Hematopoietic multipotent progenitor cell treated with erythropoietin and hydrocortisone succinate and interleukin-3 and kit ligand, for 8 days (in vitro differentiated cells): ENCODE measurements at regions not wholly inside any gene's neighbourhood (a gene's known extent, or its start where the extent isn't known, plus 50 kb on each side); places are given as distances from the start of the nearest gene placed in this dataset.
"Not testable (repeated sequence)": the region's sequence is repeated elsewhere in the genome, so short reads cannot be mapped to it uniquely, and the experiment has no call there.

Experiments used
- DNase-seq: peaks from one replicate; pipeline ENCODE4 v3.0.0-alpha.2; 2015

DNA sequence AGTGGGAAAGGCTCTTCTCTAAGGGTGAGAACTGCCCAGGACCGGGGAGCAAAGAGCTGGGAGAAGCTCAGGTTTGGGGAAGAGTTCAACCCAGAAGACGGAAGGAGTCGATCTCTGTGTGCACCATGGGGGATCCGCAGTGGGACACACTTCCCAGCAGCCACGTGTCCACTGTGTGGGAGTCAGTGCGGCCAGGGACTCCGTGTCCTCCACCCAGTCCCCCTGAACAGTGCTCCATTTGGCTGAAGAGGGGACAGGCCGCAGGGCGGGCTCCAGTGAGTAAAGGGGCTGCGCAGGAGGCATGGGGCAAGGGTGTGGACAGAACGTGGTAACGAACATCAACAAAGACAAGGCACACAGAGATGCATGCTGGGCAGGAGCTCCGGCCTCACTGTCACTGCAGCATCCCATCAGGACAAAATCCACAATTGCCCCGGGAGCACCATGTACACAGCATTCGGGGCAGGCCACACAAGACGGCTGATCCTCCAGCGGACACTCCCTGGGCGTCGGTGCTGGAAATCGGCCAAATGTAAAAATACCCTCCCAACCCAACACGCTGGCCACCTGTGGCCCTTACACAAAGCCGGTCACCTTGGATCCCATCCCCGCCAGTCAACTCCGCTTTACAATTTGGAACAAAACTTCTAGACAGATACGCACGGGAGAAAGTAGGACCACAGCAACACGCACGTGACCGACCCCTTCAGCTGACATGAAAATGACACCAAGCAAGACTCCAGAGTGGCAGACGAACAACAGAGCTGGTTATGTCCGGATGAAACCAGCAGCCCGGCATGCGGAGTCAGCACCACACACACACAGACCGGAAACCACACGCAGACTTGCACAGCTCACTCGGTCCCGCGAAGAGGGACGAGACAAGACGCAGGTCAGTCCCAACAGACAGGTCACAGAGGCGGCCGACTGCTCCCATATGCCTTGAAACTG lies 366.8 kb downstream of the SHANK2 start:
- DNase-seq: no peak

GRCh38 chr11:70886256-70886655 lies 366.1 kb downstream of the SHANK2 start:
- DNase-seq: no peak

DNA sequence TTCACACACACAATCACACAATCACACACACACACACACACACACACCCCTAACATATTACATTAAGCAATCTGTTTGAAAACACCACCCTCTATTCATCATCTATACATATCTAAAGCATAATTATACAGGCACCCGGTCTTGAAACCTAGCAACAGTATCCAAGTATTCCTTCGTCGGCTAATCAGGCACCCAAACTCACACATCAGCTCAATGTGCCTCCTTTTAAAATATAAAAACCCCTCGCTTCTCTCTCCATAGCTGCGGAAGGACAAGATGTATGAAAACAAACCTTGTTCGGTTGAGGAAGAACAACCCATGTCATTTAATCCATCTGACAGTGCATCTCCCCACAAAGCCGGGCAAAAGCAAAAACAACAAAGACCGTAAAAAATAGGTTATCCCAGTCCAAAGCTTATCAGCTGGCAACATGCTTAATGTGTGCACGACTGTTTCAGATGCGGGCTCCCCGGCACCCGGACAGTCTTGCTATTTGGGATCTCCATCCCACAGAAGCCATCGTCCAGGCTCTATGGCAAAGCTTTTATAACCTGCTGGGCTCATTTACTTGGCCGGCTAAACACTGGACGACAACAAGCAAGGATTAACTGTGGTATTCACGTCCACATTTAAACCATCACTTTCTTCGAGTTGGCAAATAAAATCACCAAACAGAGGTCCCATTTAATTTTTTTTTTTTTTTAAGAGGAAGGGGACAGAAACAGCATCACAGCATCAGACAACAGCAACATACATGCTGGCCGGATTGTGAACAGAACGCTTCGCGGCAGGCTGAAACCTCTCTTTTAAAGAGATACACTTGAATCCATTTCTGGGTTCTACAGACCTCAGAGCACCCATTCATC lies 365.5 kb downstream of the SHANK2 start:
- no peak for DNase-seq

- no peak for DNase-seq
These were observed 364.9 kb downstream of the SHANK2 start for GRCh38 chr11:70887542-70887827.

DNA sequence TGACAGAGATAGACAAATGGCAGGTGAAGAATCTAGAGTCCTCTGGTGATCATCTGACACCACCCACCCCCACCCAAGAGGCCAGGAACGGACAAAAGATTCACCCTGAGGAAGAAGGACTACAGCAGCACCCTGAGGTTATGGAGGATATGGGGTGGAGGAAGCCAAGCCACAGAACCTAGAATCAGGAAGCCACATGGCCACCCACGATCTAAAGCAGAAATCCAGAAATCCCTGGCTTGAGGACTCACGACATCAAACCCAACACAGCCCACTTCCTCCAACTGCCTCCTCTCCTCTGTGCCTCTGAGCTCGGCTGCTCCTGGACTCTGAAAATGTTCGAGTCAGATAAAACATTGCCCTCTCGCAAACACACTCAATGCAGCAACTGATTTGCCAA lies 364.3 kb downstream of the SHANK2 start:
- no peak for DNase-seq

DNA sequence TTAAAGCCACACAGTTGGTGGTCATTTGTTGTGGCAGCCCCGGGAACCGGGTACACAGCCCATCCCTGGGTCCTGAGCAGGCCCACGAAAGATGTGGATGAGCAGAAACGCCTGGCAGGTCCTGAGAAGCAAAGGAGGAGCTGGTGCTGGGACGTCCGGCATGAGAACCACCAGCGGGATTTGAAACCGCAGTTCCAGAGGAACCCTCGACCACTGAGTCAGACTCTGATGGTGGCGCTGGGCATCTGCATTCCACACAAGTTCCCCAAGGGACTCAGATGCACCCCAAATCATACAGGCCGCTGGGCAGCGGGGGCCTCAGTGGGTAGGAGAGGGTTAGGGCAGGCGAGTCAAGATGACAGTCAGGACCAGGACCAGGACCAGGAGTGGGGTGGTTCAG lies 363.0 kb downstream of the SHANK2 start:
- DNase-seq: no peak

- no peak for DNase-seq
These were observed 360.5 kb downstream of the SHANK2 start for GRCh38 chr11:70891844-70892380.

- no peak for DNase-seq
These were observed 359.5 kb downstream of the SHANK2 start for GRCh38 chr11:70892889-70893288.

DNA sequence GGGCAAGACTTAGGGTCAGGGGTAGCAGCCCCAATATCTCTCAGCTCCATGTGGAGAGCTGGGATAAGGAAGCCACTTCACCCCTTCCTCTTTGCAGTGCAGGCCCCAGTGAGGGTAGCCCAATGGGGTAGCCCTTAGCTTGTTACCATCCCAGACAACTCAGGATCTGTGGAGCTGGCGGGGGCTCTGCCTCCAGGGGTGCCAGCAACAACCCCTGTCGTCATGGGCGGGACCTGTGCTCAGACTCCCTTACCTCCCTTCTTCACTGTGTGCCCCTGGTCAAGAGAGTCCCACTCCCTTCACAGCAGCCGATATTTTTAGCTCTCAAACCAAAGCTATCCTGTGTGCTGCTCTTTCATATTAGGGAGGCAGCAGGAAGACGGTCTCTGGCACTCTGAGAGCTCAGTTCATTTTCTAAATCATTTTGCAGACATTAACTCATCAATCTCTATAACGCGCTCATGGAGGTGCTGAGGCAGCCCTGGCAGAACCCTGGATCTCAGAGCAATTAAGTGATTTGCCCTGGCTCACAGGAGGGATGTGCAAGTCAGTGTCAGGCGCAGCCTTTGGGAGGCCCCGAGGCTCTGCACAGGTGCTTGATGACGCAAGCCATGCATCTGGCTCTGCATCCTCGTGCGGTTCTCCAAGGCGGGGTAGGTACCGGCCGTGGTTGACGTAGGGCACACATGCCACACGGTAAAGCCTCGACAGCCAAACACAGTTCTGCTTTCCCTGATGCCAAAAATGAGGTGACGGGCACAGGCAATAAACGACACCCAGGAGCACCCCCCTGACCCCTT lies 357.6 kb downstream of the SHANK2 start:
- DNase-seq: no peak

- no peak for DNase-seq
These were observed 357.1 kb downstream of the SHANK2 start for GRCh38 chr11:70895366-70895670.

- no peak for DNase-seq
These were observed 354.9 kb downstream of the SHANK2 start for GRCh38 chr11:70897429-70897828.

DNA sequence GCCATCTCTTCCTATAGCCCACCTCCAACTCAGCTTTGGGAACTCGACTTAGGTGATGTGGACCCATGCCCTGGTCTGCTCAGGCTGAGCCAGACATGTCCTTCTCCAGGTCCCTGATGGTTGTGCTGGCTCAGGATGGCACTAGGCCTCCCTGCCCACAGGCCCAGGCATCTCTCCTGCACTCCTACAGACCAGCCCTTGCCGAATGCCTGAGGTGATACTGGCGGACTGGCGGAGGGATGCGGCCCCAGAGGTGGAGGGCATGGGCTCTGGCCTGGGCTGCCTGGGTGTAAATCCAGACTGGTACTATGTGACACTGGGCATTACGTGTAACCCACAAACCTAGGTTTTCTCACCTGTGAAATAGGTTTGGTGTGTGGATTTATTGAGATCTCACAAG lies 352.8 kb downstream of the SHANK2 start:
- DNase-seq: no peak

DNA sequence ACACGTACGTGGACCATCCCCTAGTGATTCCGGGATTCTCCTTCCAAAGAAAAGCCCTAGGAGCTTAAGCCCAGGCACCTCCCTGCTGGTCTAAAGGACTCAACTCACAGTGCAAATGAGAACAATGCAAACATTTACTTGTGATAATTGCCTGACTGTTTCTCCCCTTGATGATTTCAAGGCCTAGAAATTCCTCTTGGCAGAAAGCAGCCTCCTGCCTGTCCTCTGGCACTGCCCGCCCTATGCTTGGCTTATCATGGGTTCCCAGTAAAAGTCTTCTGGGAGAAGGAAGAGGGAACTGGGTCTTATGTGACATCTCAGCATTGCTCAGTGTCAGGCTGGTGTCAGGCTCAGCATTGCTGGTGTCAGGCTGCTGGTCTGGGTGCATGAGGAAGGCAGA lies 351.8 kb downstream of the SHANK2 start:
- DNase-seq: no peak

GRCh38 chr11:70901951-70902521 lies 350.3 kb downstream of the SHANK2 start:
- no peak for DNase-seq

DNA sequence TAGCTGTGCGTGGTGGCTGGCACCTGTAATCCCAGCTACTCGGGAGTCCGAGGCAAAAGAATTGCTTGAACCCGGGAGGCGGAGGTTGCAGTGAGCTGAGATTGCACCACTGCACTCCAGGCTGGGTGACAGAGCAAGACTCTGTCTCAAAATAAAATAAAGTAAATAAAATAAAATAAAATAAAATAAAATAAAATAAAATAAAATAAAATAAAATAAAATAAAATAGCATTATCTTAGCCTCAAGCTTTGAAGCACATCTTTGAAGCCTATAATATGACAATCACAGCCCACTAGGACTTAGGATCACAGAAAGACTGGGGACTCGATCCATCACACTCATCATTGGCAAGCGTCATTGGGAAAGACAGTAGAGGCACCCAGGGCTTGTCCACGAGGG lies 349.1 kb downstream of the SHANK2 start:
- DNase-seq: not testable (repeated sequence)

DNA sequence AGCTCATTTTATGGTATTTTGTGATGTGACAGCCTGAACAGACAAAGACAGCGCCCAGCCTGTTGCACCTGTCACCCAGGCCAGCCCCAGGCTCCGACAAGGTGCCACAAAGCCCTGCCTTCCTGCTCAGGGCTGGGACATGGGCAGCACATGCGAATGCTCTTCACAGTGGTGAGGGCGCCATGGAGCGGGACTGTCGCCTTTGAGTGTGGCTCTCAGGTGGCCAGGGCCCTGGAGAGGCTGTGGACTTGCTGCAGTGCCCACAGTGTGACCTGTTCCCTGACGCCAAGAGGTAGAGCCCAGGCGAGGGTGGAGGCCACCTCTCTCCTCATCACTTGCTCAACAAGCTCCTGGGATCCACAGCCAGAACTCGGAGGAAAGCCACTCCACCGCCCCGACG lies 346.3 kb downstream of the SHANK2 start:
- DNase-seq: no peak

DNA sequence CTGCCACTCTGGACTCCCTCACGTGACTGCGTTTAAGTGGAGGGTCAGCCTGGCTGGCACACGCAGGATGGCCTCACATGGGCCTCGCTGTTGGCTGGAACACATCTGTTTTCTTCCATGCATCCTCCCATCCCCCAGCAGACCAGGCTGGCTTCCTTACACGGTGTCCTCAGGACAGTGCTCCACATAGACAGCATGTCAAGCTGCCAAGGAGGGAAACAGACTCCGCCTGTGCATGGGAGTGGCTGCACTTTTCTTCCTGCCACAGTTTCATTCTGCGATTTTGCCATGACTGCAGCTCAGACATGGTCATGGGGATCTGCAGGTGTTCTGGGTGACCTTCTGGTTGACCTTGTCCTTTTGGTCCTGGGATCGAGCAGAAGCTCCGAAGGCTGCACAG lies 344.2 kb downstream of the SHANK2 start:
- no peak for DNase-seq

DNA sequence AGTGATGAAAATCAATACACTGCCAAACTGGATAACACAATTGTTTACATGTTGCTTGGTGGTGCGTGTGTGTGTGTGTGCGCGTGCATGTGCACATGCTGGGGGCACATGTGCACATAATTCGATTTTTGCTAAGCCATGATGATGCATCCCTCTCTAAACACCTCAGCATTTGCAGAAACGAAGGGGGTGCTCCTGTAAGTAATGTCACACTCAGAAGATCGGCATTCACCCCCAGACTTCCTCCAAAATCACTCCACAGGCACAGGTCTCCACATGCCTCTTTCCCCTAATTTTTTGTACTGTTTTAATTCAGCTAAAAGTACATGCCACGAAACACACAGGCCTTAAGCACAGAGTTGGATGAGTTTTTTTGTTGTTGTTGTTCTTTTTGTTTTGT lies 341.5 kb downstream of the SHANK2 start:
- DNase-seq: no peak

- no peak for DNase-seq
These were observed 340.0 kb downstream of the SHANK2 start for GRCh38 chr11:70912226-70912840.

DNA sequence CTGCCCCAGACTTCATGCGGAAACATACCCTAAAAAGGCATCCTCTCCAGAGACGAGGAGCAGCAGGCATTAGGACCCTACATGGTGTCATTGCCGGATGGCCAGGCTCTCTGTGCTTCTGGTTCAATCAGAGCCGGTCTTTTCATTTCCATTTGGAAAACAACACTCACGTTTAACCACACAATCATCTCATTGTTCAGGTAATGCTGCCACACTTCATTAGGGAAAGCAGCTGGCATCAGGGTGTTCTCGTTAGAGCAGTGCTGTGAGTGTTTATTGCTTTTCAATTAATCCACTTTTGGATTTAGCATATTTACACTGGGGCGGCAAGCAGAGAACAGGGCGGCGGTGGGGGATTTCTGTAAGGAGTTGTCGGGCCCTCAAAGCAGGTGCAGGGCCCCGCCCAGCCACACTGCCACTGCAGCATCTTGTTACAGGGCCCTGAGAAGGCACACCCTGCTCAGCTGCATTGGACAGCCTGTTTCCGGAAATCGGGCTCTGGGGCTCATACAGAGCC lies 338.6 kb downstream of the SHANK2 start:
- DNase-seq: no peak

- DNase-seq: no peak
These were observed 337.9 kb downstream of the SHANK2 start for GRCh38 chr11:70914496-70914895.
